HFF-Myc (cell line): ENCODE measurements at regions not wholly inside any gene's neighbourhood (a gene's known extent, or its start where the extent isn't known, plus 50 kb on each side); places are given as distances from the start of the nearest gene placed in this dataset.

Source experiments
- DNase-seq: peaks from one replicate; pipeline ENCODE4 v3.0.0-alpha.2; 2011; ENCODE audit warnings: low read depth; ENCODE audit errors: extremely low read depth
- H3K4me3 ChIP-seq: replicated peaks from 2 replicates; pipeline ENCODE4 v1.5.1; 2011; ENCODE audit warnings: low read depth, mild to moderate bottlenecking, control low read depth, low read length
- TF ChIP-seq, protein P1 (sequence below): IDR thresholded peaks from 2 replicates; pipeline ENCODE4 v1.5.1; 2012; ENCODE audit warnings: mild to moderate bottlenecking, low read depth, low read length, control low read depth; ENCODE audit errors: missing control alignments

DNA sequence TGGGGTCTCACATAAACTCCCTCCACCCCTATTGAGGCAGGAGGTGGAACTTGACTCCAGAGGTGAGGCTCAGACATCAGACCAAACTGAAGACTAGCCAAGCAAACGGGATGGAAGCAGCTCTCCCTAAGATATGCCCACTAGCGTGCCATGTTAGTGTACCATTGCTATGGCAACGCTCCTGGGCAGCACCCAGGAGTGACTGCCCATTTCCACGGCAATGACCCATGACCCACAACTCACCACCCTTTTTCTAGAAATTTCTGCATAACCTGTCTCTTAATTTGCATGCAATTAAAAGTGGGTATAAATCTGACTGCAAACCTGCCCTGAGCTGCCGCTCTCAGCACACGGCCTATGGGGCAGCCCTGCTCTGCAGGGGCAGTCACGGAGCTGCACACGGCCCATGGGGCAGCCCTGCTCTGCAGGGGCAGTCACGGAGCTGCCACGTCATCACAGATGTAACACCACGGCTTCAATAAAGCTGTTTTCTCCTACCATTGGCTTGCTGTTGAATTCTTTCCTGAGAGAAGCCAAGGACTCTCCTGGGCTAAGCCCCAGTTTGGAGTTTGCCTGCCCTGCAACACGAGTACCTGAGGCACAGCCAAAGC lies 164.3 kb downstream of the RBFOX3 start:
- TF ChIP-seq, protein P1, sequence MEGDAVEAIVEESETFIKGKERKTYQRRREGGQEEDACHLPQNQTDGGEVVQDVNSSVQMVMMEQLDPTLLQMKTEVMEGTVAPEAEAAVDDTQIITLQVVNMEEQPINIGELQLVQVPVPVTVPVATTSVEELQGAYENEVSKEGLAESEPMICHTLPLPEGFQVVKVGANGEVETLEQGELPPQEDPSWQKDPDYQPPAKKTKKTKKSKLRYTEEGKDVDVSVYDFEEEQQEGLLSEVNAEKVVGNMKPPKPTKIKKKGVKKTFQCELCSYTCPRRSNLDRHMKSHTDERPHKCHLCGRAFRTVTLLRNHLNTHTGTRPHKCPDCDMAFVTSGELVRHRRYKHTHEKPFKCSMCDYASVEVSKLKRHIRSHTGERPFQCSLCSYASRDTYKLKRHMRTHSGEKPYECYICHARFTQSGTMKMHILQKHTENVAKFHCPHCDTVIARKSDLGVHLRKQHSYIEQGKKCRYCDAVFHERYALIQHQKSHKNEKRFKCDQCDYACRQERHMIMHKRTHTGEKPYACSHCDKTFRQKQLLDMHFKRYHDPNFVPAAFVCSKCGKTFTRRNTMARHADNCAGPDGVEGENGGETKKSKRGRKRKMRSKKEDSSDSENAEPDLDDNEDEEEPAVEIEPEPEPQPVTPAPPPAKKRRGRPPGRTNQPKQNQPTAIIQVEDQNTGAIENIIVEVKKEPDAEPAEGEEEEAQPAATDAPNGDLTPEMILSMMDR, result no peak
- no peak overlapping the region for H3K4me3 ChIP-seq
- no peak for DNase-seq

GRCh38 chr17:79444198-79444597 lies 166.7 kb downstream of the RBFOX3 start:
- no peak for DNase-seq
- H3K4me3 ChIP-seq, result no peak overlapping the region
- TF ChIP-seq, protein P1, result no peak

DNA sequence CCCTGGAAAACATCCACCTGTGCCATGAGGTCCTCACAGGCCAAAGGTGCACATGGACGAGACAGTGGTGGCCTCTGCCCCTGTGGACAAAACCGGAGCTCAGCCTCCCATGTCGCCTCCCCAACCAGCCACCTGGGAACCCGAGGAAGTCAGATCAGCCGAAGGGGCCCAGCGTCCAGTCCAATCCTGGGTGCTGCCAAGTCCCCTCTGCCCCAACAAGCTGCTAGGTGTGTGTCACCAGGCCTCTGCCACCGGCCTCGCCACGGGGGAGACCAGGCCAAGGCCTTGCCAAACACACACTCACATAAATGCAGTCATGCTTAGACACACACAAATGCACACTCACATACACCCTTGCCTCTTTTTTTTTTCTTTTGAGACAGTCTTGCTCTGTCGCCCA lies 167.8 kb downstream of the RBFOX3 start:
- no peak overlapping the region for H3K4me3 ChIP-seq
- no peak for DNase-seq
- TF ChIP-seq, protein P1, result no peak

GRCh38 chr17:79441356-79442160 lies 169.3 kb downstream of the RBFOX3 start:
- TF ChIP-seq, protein P1, result no peak
- no peak overlapping the region for H3K4me3 ChIP-seq
- DNase-seq, result no peak

DNA sequence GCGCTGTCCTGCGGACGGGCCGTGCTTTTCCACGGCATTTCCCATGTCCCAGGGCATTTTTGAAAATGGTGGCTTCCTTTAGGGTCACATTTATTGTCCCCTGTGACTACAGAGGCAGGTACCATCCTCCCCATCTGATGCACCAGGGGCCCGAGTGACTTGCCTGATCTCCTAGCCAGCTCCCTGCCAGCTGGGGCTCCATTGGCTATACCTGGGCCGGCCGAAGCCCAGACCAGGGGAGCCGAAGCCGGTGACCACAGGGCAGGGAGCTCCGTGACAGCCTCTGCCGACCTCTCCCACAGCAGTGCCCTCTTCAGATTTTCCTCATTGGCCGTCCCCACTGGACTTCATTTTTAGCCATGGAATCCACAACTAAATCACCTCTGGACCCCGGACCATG lies 170.6 kb downstream of the RBFOX3 start:
- no peak for DNase-seq
- TF ChIP-seq, protein P1, result no peak
- H3K4me3 ChIP-seq, result no peak overlapping the region

GRCh38 chr17:79439493-79439892 lies 171.4 kb downstream of the RBFOX3 start:
- DNase-seq, result no peak
- no peak overlapping the region for H3K4me3 ChIP-seq
- TF ChIP-seq, protein P1, result no peak
